Astrocyte (in vitro differentiated cells and primary cell): ENCODE measurements at regions not wholly inside any gene's neighbourhood (a gene's known extent, or its start where the extent isn't known, plus 50 kb on each side); places are given as distances from the start of the nearest gene placed in this dataset.
A peak's percentile ranks its signal among the peaks of the same experiment; 100 is the strongest.

ENCODE experiments used
- DNase-seq: peaks from one replicate; pipeline ENCODE4 v3.0.0-alpha.2; 2010; ENCODE audit warnings: low read depth
- FAIRE-seq: peaks from 2 replicates; lab custom pipeline; 2011; peaks lifted over from hg19 to GRCh38; lab: Jason Lieb, UNC
- H2AFZ ChIP-seq: 2 replicates; pipeline ENCODE4 v1.6.0; 2012; ENCODE audit warnings: low read depth, low read length, inconsistent platforms
- H3K27ac ChIP-seq: 2 replicates; pipeline ENCODE4 v1.5.1; 2011; ENCODE audit warnings: low read depth, low read length, inconsistent platforms
- H3K27me3 ChIP-seq: 2 replicates; pipeline ENCODE4 v1.6.0; 2011; ENCODE audit warnings: low read length, inconsistent platforms; ENCODE audit not compliant: insufficient read depth
- H3K36me3 ChIP-seq: 2 replicates; pipeline ENCODE4 v1.5.1; 2011; ENCODE audit warnings: low read length, inconsistent platforms; ENCODE audit not compliant: insufficient read depth
- H3K4me1 ChIP-seq: 2 replicates; pipeline ENCODE4 v1.5.1; 2011; ENCODE audit warnings: low read length, inconsistent platforms; ENCODE audit not compliant: insufficient read depth
- H3K4me2 ChIP-seq: 2 replicates; pipeline ENCODE4 v1.6.0; 2012; ENCODE audit warnings: low read length, inconsistent platforms
- H3K4me3 ChIP-seq: 2 replicates; pipeline ENCODE4 v1.5.1; 2011; ENCODE audit warnings: low read depth, mild to moderate bottlenecking, low read length, inconsistent platforms; ENCODE audit not compliant: insufficient read depth
- H3K79me2 ChIP-seq: 2 replicates; pipeline ENCODE4 v1.6.0; 2012; ENCODE audit warnings: mild to moderate bottlenecking, low read length, inconsistent platforms; ENCODE audit not compliant: insufficient read depth
- H3K9ac ChIP-seq: 2 replicates; pipeline ENCODE4 v1.6.0; 2012; ENCODE audit warnings: mild to moderate bottlenecking, low read length, inconsistent platforms
- H3K9me3 ChIP-seq: 2 replicates; pipeline ENCODE4 v1.5.1; 2012; ENCODE audit warnings: low read depth, mild to moderate bottlenecking, low read length, inconsistent platforms; ENCODE audit not compliant: insufficient read depth
- H4K20me1 ChIP-seq: 2 replicates; pipeline ENCODE4 v1.6.0; 2012; ENCODE audit warnings: low read length, inconsistent platforms; ENCODE audit not compliant: insufficient read depth
- H3K27ac Mint-ChIP-seq: one replicate; pipeline ENCODE4 v1.8.0; 2021; ENCODE audit warnings: mild to moderate bottlenecking, mixed read lengths; ENCODE audit not compliant: unreplicated experiment
- H3K27me3 Mint-ChIP-seq: one replicate; pipeline ENCODE4 v1.8.0; 2021; ENCODE audit warnings: low read depth, mixed read lengths; ENCODE audit not compliant: unreplicated experiment
- H3K36me3 Mint-ChIP-seq: one replicate; pipeline ENCODE4 v1.8.0; 2021; ENCODE audit warnings: low read depth, mixed read lengths; ENCODE audit not compliant: unreplicated experiment
- H3K4me1 Mint-ChIP-seq: one replicate; pipeline ENCODE4 v1.8.0; 2021; ENCODE audit warnings: low read depth, mixed read lengths; ENCODE audit not compliant: unreplicated experiment
- H3K4me3 Mint-ChIP-seq: one replicate; pipeline ENCODE4 v1.8.0; 2021; ENCODE audit warnings: mild to moderate bottlenecking, moderate library complexity, mixed read lengths; ENCODE audit not compliant: unreplicated experiment
- H3K9me3 Mint-ChIP-seq: one replicate; pipeline ENCODE4 v1.8.0; 2021; ENCODE audit warnings: mild to moderate bottlenecking, mixed read lengths; ENCODE audit not compliant: unreplicated experiment
- CTCF ChIP-seq: IDR thresholded peaks from 2 replicates; pipeline ENCODE4 v1.5.1; 2011; ENCODE audit warnings: low read depth, mild to moderate bottlenecking, inconsistent platforms, low read length, moderate library complexity; ENCODE audit not compliant: insufficient read depth
- EZH2 ChIP-seq: IDR thresholded peaks from 2 replicates; pipeline ENCODE4 v1.6.1; 2012; ENCODE audit warnings: mild to moderate bottlenecking, low read length, inconsistent platforms; ENCODE audit not compliant: insufficient read depth

- Histone ChIP-seq H3K4me3 (no peak overlapping the region), H2AFZ (no peak overlapping the region), H3K79me2 (no peaks in the 10 kb centered on the region), H3K27ac (no peak overlapping the region), H4K20me1 (no peaks in the 10 kb centered on the region), H3K27me3 (peaks cover 2% of the 10 kb centered on the region), H3K4me1 (no peaks in the 10 kb centered on the region), H3K36me3 (no peaks in the 10 kb centered on the region), H3K9ac (no peak overlapping the region), H3K4me2 (no peak overlapping the region), H3K9me3 (no peaks in the 10 kb centered on the region)
- FAIRE-seq (no peak), DNase-seq (peak; percentile 40)
- no peak overlapping the region for H3K27ac Mint-ChIP-seq
- H3K4me1 Mint-ChIP-seq = peaks cover 25% of the 10 kb centered on the region
- H3K36me3 Mint-ChIP-seq = no peaks in the 10 kb centered on the region
- peaks cover 6% of the 10 kb centered on the region for H3K27me3 Mint-ChIP-seq
- TF ChIP-seq CTCF = no peak
- TF ChIP-seq EZH2 = no peak
- no peak overlapping the region for H3K4me3 Mint-ChIP-seq
- H3K9me3 Mint-ChIP-seq = peaks cover 2% of the 10 kb centered on the region
Observed at GRCh38 chr11:95296621-95297025, 65.6 kb upstream of the SESN3 start.

GRCh38 chr11:95296165-95296564, 65.2 kb upstream of the SESN3 start:
- no peaks in the 10 kb centered on the region for H3K9me3 ChIP-seq
- no peaks in the 10 kb centered on the region for H4K20me1 ChIP-seq
- Mint-ChIP-seq H3K27me3 (peaks cover 6% of the 10 kb centered on the region), H3K36me3 (no peaks in the 10 kb centered on the region), H3K9me3 (peaks cover 2% of the 10 kb centered on the region), H3K4me1 (peaks cover 25% of the 10 kb centered on the region), H3K4me3 (no peak overlapping the region), H3K27ac (no peak overlapping the region)
- H3K27ac ChIP-seq = no peak overlapping the region
- peak; percentile 44 for DNase-seq
- H3K36me3 ChIP-seq = no peaks in the 10 kb centered on the region
- H3K79me2 ChIP-seq = no peaks in the 10 kb centered on the region
- no peaks in the 10 kb centered on the region for H3K4me1 ChIP-seq
- no peak for TF ChIP-seq EZH2
- TF ChIP-seq CTCF = no peak
- H3K4me3 ChIP-seq = no peak overlapping the region
- no peak for FAIRE-seq
- H3K4me2 ChIP-seq = no peak overlapping the region
- H2AFZ ChIP-seq = no peak overlapping the region
- no peak overlapping the region for H3K9ac ChIP-seq
- peaks cover 2% of the 10 kb centered on the region for H3K27me3 ChIP-seq

- H3K4me3 ChIP-seq = no peak overlapping the region
- peaks cover 4% of the 10 kb centered on the region for H3K27me3 Mint-ChIP-seq
- DNase-seq = no peak
- H3K4me1 Mint-ChIP-seq = peaks cover 25% of the 10 kb centered on the region
- H3K27ac Mint-ChIP-seq = no peak overlapping the region
- H3K27ac ChIP-seq = no peak overlapping the region
- peaks cover 2% of the 10 kb centered on the region for H3K9me3 Mint-ChIP-seq
- no peaks in the 10 kb centered on the region for H4K20me1 ChIP-seq
- H3K4me1 ChIP-seq = no peaks in the 10 kb centered on the region
- H3K36me3 ChIP-seq = no peaks in the 10 kb centered on the region
- no peaks in the 10 kb centered on the region for H3K79me2 ChIP-seq
- H3K4me2 ChIP-seq = no peak overlapping the region
- H3K27me3 ChIP-seq = peaks cover 2% of the 10 kb centered on the region
- TF ChIP-seq CTCF (no peak), EZH2 (no peak)
- no peak overlapping the region for H3K9ac ChIP-seq
- no peak overlapping the region for H3K4me3 Mint-ChIP-seq
- no peaks in the 10 kb centered on the region for H3K9me3 ChIP-seq
- no peak overlapping the region for H2AFZ ChIP-seq
- H3K36me3 Mint-ChIP-seq = no peaks in the 10 kb centered on the region
- no peak for FAIRE-seq
Observed at GRCh38 chr11:95295382-95296149, 64.6 kb upstream of the SESN3 start.
